CD14-positive monocyte (primary cell): ENCODE measurements at regions not wholly inside any gene's neighbourhood (a gene's known extent, or its start where the extent isn't known, plus 50 kb on each side); places are given as distances from the start of the nearest gene placed in this dataset.

Source experiments
- DNase-seq, 3 donors: peaks; one replicate each; pipeline ENCODE4 v3.0.0-alpha.2; 2011 to 2022
- H2AFZ ChIP-seq: 2 replicates; pipeline ENCODE4 v1.6.0; 2012; ENCODE audit warnings: mild to moderate bottlenecking, low read depth, low read length, inconsistent platforms; ENCODE audit not compliant: insufficient read depth, poor library complexity, severe bottlenecking
- H3K27ac ChIP-seq, 2 donors: 1 replicate in 1 of 2; 2 replicates in 1 of 2; pipeline ENCODE4 v1.5.1; 2012 to 2013; ENCODE audit warnings: low read length in 2 of 2, control low read depth in 1 of 2, inconsistent platforms in 1 of 2, low read depth in 1 of 2, mild to moderate bottlenecking in 1 of 2
- H3K27me3 ChIP-seq, 2 donors: one replicate each; pipeline versions ENCODE4 v1.6.0 to v1.6.1; 2011 to 2013; ENCODE audit warnings: low read length in 2 of 2; ENCODE audit not compliant: control insufficient read depth in 2 of 2, insufficient read depth in 2 of 2
- H3K36me3 ChIP-seq, 2 donors: replicated peaks in 1 of 2; 1 replicate in 1 of 2; 2 replicates in 1 of 2; pipeline versions ENCODE4 v1.5.1 to v1.6.1; 2012 to 2013; ENCODE audit warnings: low read length in 2 of 2, control low read depth in 1 of 2, inconsistent platforms in 1 of 2, mild to moderate bottlenecking in 1 of 2; ENCODE audit not compliant: insufficient read depth in 2 of 2, control insufficient read depth in 1 of 2
- H3K4me1 ChIP-seq, 2 donors: 1 replicate in 1 of 2; 2 replicates in 1 of 2; pipeline versions ENCODE4 v1.5.1 to v1.6.1; 2012 to 2013; ENCODE audit warnings: low read length in 2 of 2, control low read depth in 1 of 2, inconsistent platforms in 1 of 2, mild to moderate bottlenecking in 1 of 2, moderate library complexity in 1 of 2; ENCODE audit not compliant: insufficient read depth in 2 of 2, control insufficient read depth in 1 of 2
- H3K4me2 ChIP-seq: replicated peaks from 2 replicates; pipeline ENCODE3; 2012; ENCODE audit warnings: low read length, moderate library complexity, mild to moderate bottlenecking; ENCODE audit not compliant: poor library complexity, severe bottlenecking; ENCODE audit errors: extremely low read depth
- H3K4me3 ChIP-seq, 3 experiments: fragments of 200-600 bp in 1 of 3; sonication (generic) in 1 of 3; replicated peaks in 1 of 3; 1 replicate in 2 of 3; 2 replicates in 1 of 3; pipeline ENCODE4 v1.5.1; 2011 to 2013; ENCODE audit warnings: low read length in 3 of 3, mild to moderate bottlenecking in 3 of 3, control low read depth in 2 of 3, low read depth in 2 of 3, inconsistent platforms in 1 of 3, moderate library complexity in 1 of 3
- H3K79me2 ChIP-seq: 2 replicates; pipeline ENCODE4 v1.6.0; 2012; ENCODE audit warnings: mild to moderate bottlenecking, control low read depth, inconsistent platforms, low read length, moderate library complexity; ENCODE audit not compliant: insufficient read depth
- H3K9ac ChIP-seq: 2 replicates; pipeline ENCODE4 v1.6.0; 2017; ENCODE audit warnings: low read length, mild to moderate bottlenecking; ENCODE audit not compliant: insufficient read depth, poor library complexity, severe bottlenecking
- H3K9me3 ChIP-seq, 2 donors: replicated peaks in 1 of 2; 1 replicate in 1 of 2; 2 replicates in 1 of 2; pipeline versions ENCODE4 v1.5.1 to v1.6.1; 2012 to 2013; ENCODE audit warnings: low read length in 2 of 2, control low read depth in 1 of 2; ENCODE audit not compliant: control insufficient read depth in 1 of 2, insufficient read depth in 1 of 2
- H4K20me1 ChIP-seq: 2 replicates; pipeline ENCODE4 v1.6.0; 2012; ENCODE audit warnings: mild to moderate bottlenecking, low read length, control low read depth, moderate library complexity; ENCODE audit not compliant: insufficient read depth
- H3K27ac Mint-ChIP-seq, 7 donors: one replicate each; pipeline ENCODE4 v1.8.0; 2020; ENCODE audit warnings: mild to moderate bottlenecking in 7 of 7, mixed read lengths in 7 of 7, moderate library complexity in 6 of 7, inconsistent platforms in 2 of 7
- H3K27me3 Mint-ChIP-seq, 3 donors: one replicate each; pipeline ENCODE4 v1.8.0; 2021 to 2022; ENCODE audit warnings: low read depth in 3 of 3, mild to moderate bottlenecking in 3 of 3, mixed read lengths in 3 of 3, moderate library complexity in 3 of 3, inconsistent platforms in 1 of 3
- H3K36me3 Mint-ChIP-seq, 2 donors: one replicate each; pipeline ENCODE4 v1.8.0; 2020; ENCODE audit warnings: mixed read lengths in 2 of 2, inconsistent platforms in 1 of 2, mild to moderate bottlenecking in 1 of 2
- H3K4me1 Mint-ChIP-seq: one replicate; pipeline ENCODE4 v1.8.0; 2020; ENCODE audit warnings: mild to moderate bottlenecking, mixed read lengths
- H3K4me3 Mint-ChIP-seq, 2 donors: one replicate each; pipeline ENCODE4 v1.8.0; 2020; ENCODE audit warnings: mild to moderate bottlenecking in 2 of 2, mixed read lengths in 2 of 2, moderate library complexity in 1 of 2
- H3K9me3 Mint-ChIP-seq, 7 donors: one replicate each; pipeline ENCODE4 v1.8.0; 2020 to 2022; ENCODE audit warnings: mixed read lengths in 7 of 7, mild to moderate bottlenecking in 6 of 7, moderate library complexity in 6 of 7, inconsistent platforms in 2 of 7
- WGBS: methylation state at CpG from one replicate; pipeline ENCODE4 v1.1.5; 2013; ENCODE audit warnings: missing lambda C conversion rate; ENCODE audit not compliant: insufficient coverage; 5-methylcytosine and 5-hydroxymethylcytosine counted together
- intact Hi-C, 2 donors: fragments of 100-400 bp; cut with micrococcal nuclease; formaldehyde crosslinking; loops; one replicate each; pipeline versions ENCODE4 v1.15.0 to v1.15.1; 2023
- TF ChIP-seq, protein P1 (sequence below): fragments of 200-600 bp; IDR thresholded peaks from one replicate; pipeline ENCODE4 v1.8.0; 2022; ENCODE audit warnings: antibody characterized with exemption, mild to moderate bottlenecking

DNA sequence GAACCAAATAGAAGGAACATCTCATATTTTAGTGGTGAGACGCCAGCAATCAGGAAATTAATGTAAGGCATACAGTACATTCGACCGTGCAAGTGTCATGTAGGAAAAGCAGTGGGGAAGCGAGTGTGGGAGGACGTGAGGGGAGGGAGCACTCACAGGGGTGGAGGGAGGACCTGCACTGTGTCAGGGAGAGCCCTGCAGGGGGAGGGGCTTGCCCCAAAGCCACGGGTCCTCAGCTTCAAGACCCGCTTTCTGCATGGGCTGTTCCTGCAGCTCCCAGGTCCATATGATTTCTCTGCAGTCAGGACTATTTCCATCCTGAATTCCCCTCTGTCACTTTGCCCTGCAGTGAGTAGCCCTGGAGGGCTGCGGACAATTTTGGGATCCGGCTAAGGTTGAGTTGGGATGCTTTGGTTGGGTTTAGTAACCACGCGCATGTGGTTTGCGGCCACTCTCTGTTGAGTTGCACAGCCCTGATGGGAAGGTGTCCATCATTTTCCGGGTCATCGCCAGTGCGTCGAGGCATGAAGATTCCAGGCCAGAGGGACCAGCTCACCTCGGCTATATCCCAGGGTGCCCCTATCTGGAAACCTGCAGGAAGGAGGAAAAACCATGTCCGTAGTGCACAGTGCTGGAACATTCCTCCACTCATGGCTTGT, 61.9 kb downstream of the IRX1 start:
- WGBS, result 86% methylated on average over 15 of the region's 18 CpGs
- H3K27me3 Mint-ChIP-seq, result peaks cover 0 to 2% (median 1%) of the 10 kb centered on the region in 3 donors
- no peaks in the 10 kb centered on the region for H3K4me1 Mint-ChIP-seq
- no peaks in the 10 kb centered on the region for H3K79me2 ChIP-seq
- intact Hi-C loops, result no loop called here
- no peaks in the 10 kb centered on the region for H4K20me1 ChIP-seq
- DNase-seq, result no peak
- no peak overlapping the region for H3K4me2 ChIP-seq
- H3K4me1 ChIP-seq, result no peaks in the 10 kb centered on the region
- no peaks in the 10 kb centered on the region for H3K36me3 Mint-ChIP-seq
- H3K27ac Mint-ChIP-seq, result peak overlapping the region in 1 of 7 donors; percentile 22
- no peak overlapping the region for H2AFZ ChIP-seq
- H3K9me3 Mint-ChIP-seq, result peaks cover 0 to 5% (median 2%) of the 10 kb centered on the region in 7 donors
- no peaks in the 10 kb centered on the region for H3K27me3 ChIP-seq
- H3K27ac ChIP-seq, result no peak overlapping the region
- H3K9ac ChIP-seq, result no peak overlapping the region
- H3K9me3 ChIP-seq, result peaks cover 0 to 7% of the 10 kb centered on the region in 2 donors
- no peak overlapping the region for H3K4me3 ChIP-seq
- no peaks in the 10 kb centered on the region for H3K36me3 ChIP-seq
- TF ChIP-seq, protein P1, sequence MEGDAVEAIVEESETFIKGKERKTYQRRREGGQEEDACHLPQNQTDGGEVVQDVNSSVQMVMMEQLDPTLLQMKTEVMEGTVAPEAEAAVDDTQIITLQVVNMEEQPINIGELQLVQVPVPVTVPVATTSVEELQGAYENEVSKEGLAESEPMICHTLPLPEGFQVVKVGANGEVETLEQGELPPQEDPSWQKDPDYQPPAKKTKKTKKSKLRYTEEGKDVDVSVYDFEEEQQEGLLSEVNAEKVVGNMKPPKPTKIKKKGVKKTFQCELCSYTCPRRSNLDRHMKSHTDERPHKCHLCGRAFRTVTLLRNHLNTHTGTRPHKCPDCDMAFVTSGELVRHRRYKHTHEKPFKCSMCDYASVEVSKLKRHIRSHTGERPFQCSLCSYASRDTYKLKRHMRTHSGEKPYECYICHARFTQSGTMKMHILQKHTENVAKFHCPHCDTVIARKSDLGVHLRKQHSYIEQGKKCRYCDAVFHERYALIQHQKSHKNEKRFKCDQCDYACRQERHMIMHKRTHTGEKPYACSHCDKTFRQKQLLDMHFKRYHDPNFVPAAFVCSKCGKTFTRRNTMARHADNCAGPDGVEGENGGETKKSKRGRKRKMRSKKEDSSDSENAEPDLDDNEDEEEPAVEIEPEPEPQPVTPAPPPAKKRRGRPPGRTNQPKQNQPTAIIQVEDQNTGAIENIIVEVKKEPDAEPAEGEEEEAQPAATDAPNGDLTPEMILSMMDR, result no peak
- no peak overlapping the region for H3K4me3 Mint-ChIP-seq

DNA sequence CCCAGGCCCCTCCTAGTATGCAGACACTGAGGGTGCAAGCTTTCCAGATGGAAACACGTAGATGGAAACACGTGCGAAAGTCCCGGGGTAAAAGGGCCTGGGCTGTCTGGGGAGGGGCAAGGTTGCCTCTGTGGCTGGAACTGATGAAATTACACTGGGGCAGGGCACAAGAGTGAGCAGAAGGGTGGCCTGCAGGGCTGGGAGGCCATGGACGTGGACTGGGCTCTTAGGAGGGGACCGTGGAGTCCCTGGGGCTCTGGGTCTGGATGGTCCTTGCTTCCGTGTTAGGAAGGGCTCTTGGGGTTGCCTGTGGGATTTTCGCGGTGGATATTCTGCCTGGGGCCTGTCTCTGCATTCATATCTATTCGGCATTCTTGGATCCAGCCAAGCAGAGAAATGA, 63.3 kb downstream of the IRX1 start:
- Mint-ChIP-seq H3K4me1 (no peaks in the 10 kb centered on the region), H3K27ac (no peak overlapping the region)
- TF ChIP-seq, protein P1, result no peak

More for the DNA sequence above, 63.3 kb downstream of the IRX1 start:
- H3K27ac ChIP-seq, result no peak overlapping the region
- no peak overlapping the region for H3K4me2 ChIP-seq
- Mint-ChIP-seq H3K36me3 (no peaks in the 10 kb centered on the region), H3K4me3 (no peak overlapping the region), H3K9me3 (peaks cover 0 to 10% (median 2%) of the 10 kb centered on the region in 7 donors), H3K27me3 (peaks cover 0 to 2% (median 0%) of the 10 kb centered on the region in 3 donors)
- no peak overlapping the region for H3K9ac ChIP-seq
- intact Hi-C loops, result no loop called here
- H3K9me3 ChIP-seq, result peaks cover 0 to 7% of the 10 kb centered on the region in 2 donors
- no peaks in the 10 kb centered on the region for H3K27me3 ChIP-seq
- WGBS, result 95% methylated on average over 8 of the region's 10 CpGs
- DNase-seq, result no peak
- no peaks in the 10 kb centered on the region for H3K4me1 ChIP-seq
- H3K36me3 ChIP-seq, result no peaks in the 10 kb centered on the region
- no peak overlapping the region for H2AFZ ChIP-seq
- H3K79me2 ChIP-seq, result no peaks in the 10 kb centered on the region
- no peaks in the 10 kb centered on the region for H4K20me1 ChIP-seq
- H3K4me3 ChIP-seq, result no peak overlapping the region
